GM12864 (cell line): ENCODE measurements at regions not wholly inside any gene's neighbourhood (a gene's known extent, or its start where the extent isn't known, plus 50 kb on each side); places are given as distances from the start of the nearest gene placed in this dataset.
A peak's percentile ranks its signal among the peaks of the same experiment; 100 is the strongest.

Experiments used
- DNase-seq: peaks from one replicate; pipeline ENCODE4 v3.0.0-alpha.2; 2011; ENCODE audit warnings: low read depth
- H3K4me3 ChIP-seq: 2 replicates; pipeline ENCODE4 v1.5.1; 2011; ENCODE audit warnings: mild to moderate bottlenecking, low read depth, low read length, control low read depth
- CTCF ChIP-seq: IDR thresholded peaks from 2 replicates; pipeline ENCODE4 v1.5.1; 2011; ENCODE audit warnings: low read depth, mild to moderate bottlenecking, moderate library complexity, low read length, control low read depth, inconsistent platforms; ENCODE audit errors: missing control alignments

GRCh38 chr5:56566374-56567249 lies 248.7 kb upstream of the MAP3K1 start:
- TF ChIP-seq CTCF, result no peak
- DNase-seq, result no peak
- H3K4me3 ChIP-seq, result no peak overlapping the region

- peak; percentile 15 for DNase-seq
Measured at GRCh38 chr5:56565644-56566043, 249.7 kb upstream of the MAP3K1 start.

GRCh38 chr5:56565283-56565615 lies 250.1 kb upstream of the MAP3K1 start:
- no peak for DNase-seq
- no peak overlapping the region for H3K4me3 ChIP-seq
- TF ChIP-seq CTCF, result no peak

More at GRCh38 chr5:56565644-56566043, 249.7 kb upstream of the MAP3K1 start:
- TF ChIP-seq CTCF, result no peak
- H3K4me3 ChIP-seq, result no peak overlapping the region

GRCh38 chr5:56564541-56565282 lies 250.6 kb upstream of the MAP3K1 start:
- no peak for TF ChIP-seq CTCF
- no peak for DNase-seq
- H3K4me3 ChIP-seq, result no peak overlapping the region

GRCh38 chr5:56561455-56561854 lies 253.9 kb upstream of the MAP3K1 start:
- DNase-seq, result no peak
- no peak for TF ChIP-seq CTCF

GRCh38 chr5:56558131-56558745 lies 257.1 kb upstream of the MAP3K1 start:
- no peak for DNase-seq
- H3K4me3 ChIP-seq, result no peak overlapping the region
- no peak for TF ChIP-seq CTCF

More at GRCh38 chr5:56561455-56561854, 253.9 kb upstream of the MAP3K1 start:
- H3K4me3 ChIP-seq, result no peak overlapping the region
